H1 (cell line): ENCODE measurements at regions not wholly inside any gene's neighbourhood (a gene's known extent, or its start where the extent isn't known, plus 50 kb on each side); places are given as distances from the start of the nearest gene placed in this dataset.

Experiments used
- ATF3 ChIP-seq: IDR thresholded peaks from 2 replicates; pipeline ENCODE4 v1.6.1; 2011; ENCODE audit warnings: low read depth, mild to moderate bottlenecking, low read length; ENCODE audit not compliant: insufficient read depth
- CTCF ChIP-seq, 3 experiments: IDR thresholded peaks; 1 replicate in 2 of 3; 2 replicates in 1 of 3; pipeline versions ENCODE4 v1.5.1 to v1.6.1; 2011; ENCODE audit warnings: low read length in 3 of 3, mild to moderate bottlenecking in 3 of 3, inconsistent platforms in 2 of 3, low read depth in 1 of 3, moderate library complexity in 1 of 3; ENCODE audit not compliant: insufficient read depth in 1 of 3; ENCODE audit errors: control extremely low read depth in 1 of 3
- EGR1 ChIP-seq: IDR thresholded peaks from 2 replicates; pipeline ENCODE4 v1.6.1; 2011; ENCODE audit warnings: low read depth, low read length, borderline replicate concordance
- KDM4A ChIP-seq: IDR thresholded peaks from one replicate; pipeline ENCODE4 v1.7.1; 2012; ENCODE audit warnings: low read depth, mild to moderate bottlenecking, moderate library complexity, low read length, inconsistent platforms; ENCODE audit not compliant: severe bottlenecking
- POLR2AphosphoS5 ChIP-seq: IDR thresholded peaks from 2 replicates; pipeline ENCODE4 v1.6.1; 2011; ENCODE audit warnings: low read depth, low read length

DNA sequence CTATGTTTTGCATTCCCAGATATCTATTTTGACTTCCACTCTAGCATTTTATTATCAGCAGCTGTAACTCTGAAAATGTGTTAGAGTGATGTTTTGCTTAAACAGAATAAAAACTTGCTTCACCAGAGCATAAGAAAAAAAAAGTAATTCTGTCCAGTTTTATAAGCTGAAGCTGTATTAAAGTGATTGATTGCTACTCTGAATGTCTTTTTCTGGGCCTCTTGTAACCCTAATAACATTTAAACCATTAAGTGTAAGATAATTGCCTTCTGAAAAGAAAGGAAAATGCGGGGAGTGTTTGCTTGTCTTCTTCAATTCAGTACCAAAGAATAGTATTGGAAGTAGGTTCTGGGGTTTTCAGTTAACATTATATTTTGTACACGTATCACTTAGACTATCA lies 57.9 kb upstream of the UBE2E1 start:
- TF ChIP-seq CTCF (IDR thresholded peaks at IDR 0.05; ENCODE audit: control extremely low read depth in 1 of 3, insufficient read depth in 1 of 3, low read depth in 1 of 3, low read length in 3 of 3) (no peak), EGR1 (no peak), POLR2AphosphoS5 (no peak), ATF3 (no peak), KDM4A (no peak)
